ENCODE measurements at regions not wholly inside any gene's neighbourhood (a gene's known extent, or its start where the extent isn't known, plus 50 kb on each side); places are given as distances from the start of the nearest gene placed in this dataset.

- TF ChIP-seq POLR2AphosphoS5 (IDR thresholded peaks at IDR 0.05) (no peak), CTCF (IDR thresholded peaks at IDR 0.05) (no peak), POLR2A (IDR thresholded peaks at IDR 0.05) (no peak)
These were observed 627.6 kb downstream of the MMUT start for GRCh38 chr6:48835421-48835958.

All from prostate gland (tissue), 2 donors.